ENCODE measurements at regions not wholly inside any gene's neighbourhood (a gene's known extent, or its start where the extent isn't known, plus 50 kb on each side); places are given as distances from the start of the nearest gene placed in this dataset.

DNA sequence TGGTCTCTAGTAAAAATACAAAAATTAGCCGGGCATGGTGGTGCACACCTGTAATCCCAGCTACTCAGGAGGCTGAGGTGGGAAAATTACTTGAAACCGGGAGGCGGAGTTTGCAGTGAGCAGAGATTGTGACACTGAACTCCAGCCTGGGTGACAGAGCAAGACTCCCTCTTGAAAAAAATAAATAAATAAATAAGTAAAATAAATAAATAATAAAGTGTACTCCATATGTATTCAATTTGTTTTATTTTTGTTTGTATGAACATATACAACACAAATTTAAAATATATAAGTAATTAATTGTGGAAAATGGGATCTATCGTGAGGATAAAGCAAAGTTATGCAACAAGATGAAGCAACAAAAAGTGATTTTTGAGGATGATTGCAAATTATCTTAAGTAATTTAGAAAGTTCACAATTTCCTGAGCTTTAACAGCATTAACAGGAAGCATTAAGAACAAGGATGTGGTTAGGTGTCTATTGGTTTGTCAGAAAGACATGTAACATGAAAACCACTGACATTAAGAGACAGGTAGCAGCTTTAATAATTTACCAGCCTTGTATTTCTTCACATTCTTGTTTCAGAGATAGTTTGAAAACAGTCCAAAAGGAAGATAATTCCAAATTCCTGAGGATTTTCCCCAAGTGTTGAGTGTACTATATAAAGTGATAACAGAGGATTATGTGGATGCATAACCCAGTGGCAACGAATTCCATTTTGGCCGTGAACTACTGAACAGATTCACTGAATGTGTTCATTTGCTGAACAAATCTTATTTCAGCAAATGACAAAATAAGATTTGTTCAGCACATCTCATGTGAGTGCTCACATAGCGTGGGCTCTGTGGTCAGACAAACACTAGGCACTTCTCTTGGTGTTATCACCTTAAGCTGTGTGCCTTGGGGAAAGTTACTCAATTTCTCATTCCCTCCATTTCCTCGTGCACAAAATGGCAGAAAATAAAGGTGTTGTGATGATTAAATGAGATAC lies 68.6 kb upstream of the RESF1 start:
- no peak for TF ChIP-seq CTCF (IDR thresholded peaks at IDR 0.05)
- TF ChIP-seq POLR2A (IDR thresholded peaks at IDR 0.05): no peak
